Stromal cell of bone marrow (primary cell): ENCODE measurements at regions not wholly inside any gene's neighbourhood (a gene's known extent, or its start where the extent isn't known, plus 50 kb on each side); places are given as distances from the start of the nearest gene placed in this dataset.

Source experiments
- DNase-seq: peaks from one replicate; pipeline ENCODE4 v3.0.0-alpha.2; 2012; ENCODE audit warnings: low read depth

GRCh38 chr2:153195342-153195741 is 283.2 kb downstream of the RPRM start:
- DNase-seq: no peak

DNA sequence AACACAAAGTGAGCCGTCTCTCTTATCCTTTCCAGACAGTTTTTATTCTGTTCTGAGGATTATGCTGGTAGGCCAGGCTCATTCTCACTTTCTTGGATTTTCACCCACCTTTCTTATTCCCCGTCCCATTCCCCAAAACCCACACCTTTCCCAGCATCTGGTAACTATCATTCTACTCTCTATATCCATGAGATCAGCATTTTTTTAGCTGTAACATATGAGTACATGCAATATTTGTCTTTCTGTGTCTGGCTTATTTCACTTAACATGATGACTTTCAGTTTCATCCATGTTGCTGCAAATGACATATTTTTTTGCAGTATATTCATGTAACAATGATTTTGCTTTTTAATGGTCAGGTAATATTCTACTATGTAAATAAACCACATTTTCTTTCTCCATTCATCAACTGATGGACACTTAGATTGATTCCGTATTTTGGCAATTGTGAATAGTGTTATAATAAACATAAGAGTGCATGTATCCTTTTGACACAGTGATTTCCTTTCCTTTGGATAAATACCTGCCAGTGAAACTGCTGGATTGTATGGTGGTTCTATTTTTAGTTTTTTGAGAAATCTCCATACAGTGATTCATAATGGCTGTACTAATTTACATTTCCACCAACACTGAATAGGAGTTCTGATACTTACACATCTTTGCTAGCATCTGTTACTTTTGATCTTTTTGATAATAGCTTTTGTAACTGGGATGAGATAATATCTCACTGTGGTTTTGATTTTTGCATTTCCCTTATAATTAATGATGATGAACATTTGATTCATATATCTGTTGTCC is 289.3 kb downstream of the RPRM start:
- DNase-seq: no peak

GRCh38 chr2:153179808-153180207 is 298.8 kb downstream of the RPRM start:
- DNase-seq: no peak

- no peak for DNase-seq
Observed at GRCh38 chr2:153169609-153170008, 309.0 kb downstream of the RPRM start.

- DNase-seq: no peak
Observed at GRCh38 chr2:153165021-153165420, 313.5 kb downstream of the RPRM start.

GRCh38 chr2:153163055-153163454 is 315.5 kb downstream of the RPRM start:
- peak; percentile 1 for DNase-seq

GRCh38 chr2:153156743-153157142 is 321.8 kb downstream of the RPRM start:
- DNase-seq: no peak

DNA sequence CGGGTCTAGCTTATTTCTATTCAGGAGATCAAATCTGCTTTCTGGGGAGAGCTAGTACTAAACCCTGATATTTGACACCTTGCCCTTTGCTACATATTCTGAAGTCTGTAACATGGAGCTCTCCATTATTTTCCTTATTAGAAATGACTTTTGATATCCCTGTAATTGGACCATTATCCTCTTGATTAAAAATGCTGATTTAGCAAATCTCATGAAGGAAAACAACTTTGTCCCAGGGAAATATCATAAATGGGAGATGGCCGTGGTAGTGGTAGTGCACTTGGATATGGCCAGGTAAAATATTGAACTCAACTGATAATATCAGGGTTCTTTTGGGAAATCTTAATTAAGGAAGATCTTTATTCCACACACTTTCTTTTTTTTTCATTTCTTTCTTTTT is 326.5 kb downstream of the RPRM start:
- DNase-seq: no peak

GRCh38 chr2:153145470-153145978 is 333.0 kb downstream of the RPRM start:
- DNase-seq: no peak

DNA sequence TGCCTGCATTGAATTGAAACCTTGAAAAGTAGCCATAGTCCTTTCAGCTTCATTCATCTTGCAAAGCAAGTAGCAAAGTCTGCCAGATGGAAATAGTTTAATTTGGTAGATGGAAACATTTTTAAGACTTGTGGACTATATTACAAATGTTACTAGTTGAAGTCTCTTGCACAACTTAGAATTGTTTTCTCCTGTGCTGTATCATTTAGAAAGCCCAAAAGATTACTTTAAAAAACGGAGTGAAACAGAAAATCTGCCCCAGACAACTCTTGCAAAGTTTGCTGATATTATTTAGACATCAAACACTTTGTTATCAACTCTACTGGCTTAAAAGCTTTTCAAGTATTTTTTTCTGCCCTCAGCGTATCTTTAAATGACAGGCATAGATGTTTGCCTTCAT is 335.0 kb downstream of the RPRM start:
- no peak for DNase-seq

DNA sequence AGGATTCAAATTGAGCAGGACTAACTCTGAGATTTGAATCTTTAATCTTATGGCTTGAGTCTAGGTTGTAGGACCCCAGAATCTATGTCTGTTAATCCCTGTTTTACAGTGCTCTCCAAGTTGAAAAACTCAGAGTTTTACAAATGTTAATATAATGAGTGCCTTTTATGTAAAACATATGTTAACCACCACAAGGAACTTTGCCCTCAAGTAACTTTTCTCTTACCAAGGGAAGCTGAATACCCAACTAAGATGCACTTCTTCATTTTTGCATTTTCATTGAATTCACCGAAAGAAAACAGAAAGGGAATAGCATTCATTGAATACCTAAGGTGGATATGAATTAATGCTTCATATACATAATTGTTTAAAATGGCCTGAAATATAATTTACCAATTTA is 338.1 kb downstream of the RPRM start:
- DNase-seq: no peak

DNA sequence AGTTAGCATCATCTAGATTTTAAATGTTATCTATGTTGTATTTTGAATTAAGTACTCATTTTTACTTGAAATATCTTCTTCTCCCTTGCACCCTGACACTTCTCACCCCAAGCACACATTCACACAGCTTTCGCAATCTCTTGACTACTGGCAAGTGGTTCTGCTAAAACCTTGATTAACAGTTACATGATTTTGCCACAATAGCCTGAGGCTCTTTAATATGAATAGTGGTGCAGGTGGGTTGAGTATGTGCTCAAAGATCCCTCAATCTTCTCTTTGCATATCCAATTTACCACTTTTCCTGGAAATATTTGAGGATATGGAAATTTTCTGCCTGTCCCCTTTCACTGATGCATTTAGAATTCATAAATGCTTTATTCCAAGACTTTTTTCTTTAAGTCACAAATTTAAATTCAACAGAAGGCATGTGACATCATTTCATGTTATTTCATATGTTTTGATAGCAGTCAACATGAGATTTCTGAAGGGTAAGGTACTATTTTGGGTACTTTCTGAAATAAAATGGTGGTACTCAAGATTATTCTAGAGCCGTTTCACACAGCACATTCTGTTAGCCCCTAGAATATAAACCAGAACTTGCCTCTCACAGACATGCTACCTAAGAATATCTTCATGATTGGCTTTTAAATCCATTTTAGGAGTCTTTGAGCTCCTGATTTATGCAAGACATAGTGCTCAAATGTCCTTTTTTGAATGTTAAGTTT is 339.7 kb downstream of the RPRM start:
- no peak for DNase-seq

GRCh38 chr2:153136216-153136615 is 342.3 kb downstream of the RPRM start:
- no peak for DNase-seq

GRCh38 chr2:153134725-153135124 is 343.8 kb downstream of the RPRM start:
- no peak for DNase-seq

DNA sequence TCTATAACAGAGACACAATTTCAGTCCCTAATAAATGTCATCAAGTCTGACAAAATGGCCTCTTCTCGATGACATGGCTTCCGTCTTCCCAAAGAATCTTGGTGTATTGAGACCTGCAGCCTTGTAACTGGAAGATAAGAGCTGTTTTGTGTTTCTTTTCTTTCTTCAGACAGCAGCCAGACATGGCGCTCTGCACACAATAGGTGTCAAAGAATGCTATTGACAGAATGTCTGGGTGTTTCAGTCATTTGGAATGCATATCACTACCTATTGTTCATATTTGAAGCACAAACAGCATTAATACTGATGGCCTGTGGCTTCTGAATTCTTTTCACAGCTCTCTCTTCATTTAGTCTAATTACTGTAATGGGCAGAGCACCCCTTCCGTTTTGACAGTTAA is 344.8 kb downstream of the RPRM start:
- no peak for DNase-seq

DNA sequence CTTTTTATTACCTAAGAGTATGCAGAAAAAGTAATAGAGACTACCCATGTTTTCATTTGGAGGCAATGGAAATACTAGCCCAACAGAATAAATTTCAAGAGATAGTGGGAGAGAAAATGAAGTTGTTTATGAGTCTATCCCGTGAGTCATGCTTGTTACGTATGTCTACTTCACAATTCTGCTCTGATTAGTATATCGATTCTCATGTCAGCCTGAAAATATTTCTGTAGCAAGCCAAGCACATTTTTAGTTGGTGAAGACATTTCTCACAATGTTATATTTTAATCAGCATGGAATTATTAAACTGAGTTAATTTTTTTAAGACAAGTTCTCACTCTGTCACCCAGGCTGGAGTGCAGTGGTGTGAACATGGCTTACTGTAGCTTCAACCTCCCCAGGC is 346.1 kb downstream of the RPRM start:
- no peak for DNase-seq

DNA sequence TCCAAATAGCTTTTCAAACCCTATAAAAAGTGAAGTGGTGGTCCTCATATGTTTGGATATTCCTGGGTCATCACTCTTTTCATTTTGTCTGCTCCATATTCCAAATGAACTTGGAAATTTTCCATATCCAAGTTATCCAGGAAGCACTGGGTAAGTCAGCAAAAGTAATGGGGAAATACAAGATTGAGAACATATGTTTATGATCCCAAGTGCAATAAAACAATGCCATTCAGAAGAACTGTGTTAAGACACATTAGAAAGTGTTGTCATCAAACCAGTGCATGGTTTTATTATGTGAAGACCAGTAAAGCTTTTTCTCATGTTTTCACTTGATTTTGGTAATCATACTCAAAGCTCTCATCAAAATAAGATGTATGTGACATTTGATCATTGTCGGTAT is 363.4 kb downstream of the RPRM start:
- no peak for DNase-seq

DNA sequence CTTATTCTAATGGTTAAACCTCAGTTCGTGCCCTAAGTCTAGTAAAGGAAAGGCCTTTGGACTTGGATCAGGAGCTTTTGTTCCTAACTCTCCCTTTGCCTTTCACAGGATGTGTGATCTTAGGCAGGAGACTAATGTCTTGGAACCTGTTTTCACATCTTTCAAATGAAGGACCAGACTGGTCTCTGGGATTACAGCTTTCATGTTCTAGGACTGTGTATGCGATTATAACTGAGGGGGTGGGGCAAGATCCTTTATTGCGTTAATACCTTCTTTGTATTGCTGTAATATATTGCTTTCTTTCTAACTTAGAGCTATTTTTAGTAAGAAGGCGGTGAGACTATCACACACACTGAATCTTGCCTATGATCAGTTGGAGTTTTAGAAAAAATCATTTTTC is 368.1 kb downstream of the RPRM start:
- no peak for DNase-seq

- DNase-seq: no peak
Observed at GRCh38 chr2:153109793-153110192, 368.8 kb downstream of the RPRM start.

- no peak for DNase-seq
Observed at GRCh38 chr2:153106802-153107477, 371.6 kb downstream of the RPRM start.

- peak; percentile 1 for DNase-seq
Observed at GRCh38 chr2:153105829-153106578, 372.6 kb downstream of the RPRM start.

- DNase-seq: no peak
Observed at GRCh38 chr2:153101187-153101586, 377.4 kb downstream of the RPRM start.
